NB4 (cell line): ENCODE measurements at regions not wholly inside any gene's neighbourhood (a gene's known extent, or its start where the extent isn't known, plus 50 kb on each side); places are given as distances from the start of the nearest gene placed in this dataset.
"Not testable (repeated sequence)": the region's sequence is repeated elsewhere in the genome, so short reads cannot be mapped to it uniquely, and the experiment has no call there.

ENCODE experiments used
- DNase-seq: peaks from one replicate; pipeline ENCODE4 v3.0.0; 2010; ENCODE audit warnings: low read depth
- H3K4me3 ChIP-seq: one replicate; pipeline ENCODE4 v1.5.1; 2011; ENCODE audit warnings: mild to moderate bottlenecking, low read depth, low read length, moderate library complexity
- CTCF ChIP-seq: IDR thresholded peaks from one replicate; pipeline ENCODE4 v1.5.1; 2012; ENCODE audit warnings: low read depth, low read length
- MAX ChIP-seq: IDR thresholded peaks from 2 replicates; pipeline ENCODE4 v1.6.1; 2011; ENCODE audit warnings: low read depth, low read length
- MYC ChIP-seq: IDR thresholded peaks from 2 replicates; pipeline ENCODE4 v1.6.1; 2011; ENCODE audit warnings: low read depth, low read length
- POLR2A ChIP-seq: IDR thresholded peaks from 2 replicates; pipeline ENCODE4 v1.6.1; 2011; ENCODE audit warnings: mild to moderate bottlenecking; ENCODE audit not compliant: insufficient read length; ENCODE audit errors: extremely low read depth

DNA sequence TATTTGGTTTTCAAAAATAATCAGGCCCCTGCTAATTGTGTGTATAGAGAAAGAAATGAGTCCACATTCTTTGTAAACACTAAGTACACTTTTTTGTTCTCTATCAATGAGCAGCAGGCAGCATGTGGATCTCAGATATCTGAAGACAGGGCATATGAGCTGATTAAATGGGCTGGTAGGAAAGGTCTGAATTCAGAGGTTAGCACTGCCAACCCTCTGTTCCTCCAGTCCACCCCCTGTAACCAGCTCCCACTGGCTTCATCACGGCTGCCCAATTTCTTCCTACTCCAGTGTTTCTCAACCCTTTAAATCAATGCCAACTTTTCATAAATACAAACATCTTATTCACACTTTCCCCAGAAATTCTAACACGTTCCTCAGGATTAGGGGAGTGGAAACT is 128.5 kb downstream of the TPBG start:
- TF ChIP-seq CTCF = no peak
- TF ChIP-seq POLR2A = no peak
- no peak for TF ChIP-seq MYC
- no peak for TF ChIP-seq MAX
- no peak for DNase-seq
- no peak overlapping the region for H3K4me3 ChIP-seq

DNA sequence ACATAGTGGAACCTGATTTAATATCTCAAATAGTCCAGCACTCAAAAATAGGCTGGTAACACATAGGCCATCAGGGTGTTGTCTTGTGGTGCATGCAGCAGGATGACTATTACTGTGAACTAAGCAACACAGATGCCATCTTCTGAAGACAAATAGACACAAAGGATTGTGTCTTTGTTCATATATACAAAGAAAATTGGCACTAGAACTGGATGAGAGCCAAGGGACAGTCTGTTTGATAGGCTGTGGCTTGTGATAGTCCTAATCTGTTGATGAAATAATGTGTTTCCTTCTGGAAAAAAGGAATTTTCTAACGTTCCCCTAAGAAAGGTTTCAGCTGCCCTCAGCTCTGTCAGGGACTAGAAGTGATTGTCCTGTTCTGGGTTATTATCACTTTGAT is 129.8 kb downstream of the TPBG start:
- no peak for TF ChIP-seq MAX
- no peak for TF ChIP-seq POLR2A
- TF ChIP-seq MYC = no peak
- H3K4me3 ChIP-seq = no peak overlapping the region
- DNase-seq = no peak

- H3K4me3 ChIP-seq = no peak overlapping the region
- no peak for DNase-seq
- TF ChIP-seq CTCF (no peak), POLR2A (no peak)
Observed at GRCh38 chr6:82494367-82494766, 130.8 kb downstream of the TPBG start.

DNA sequence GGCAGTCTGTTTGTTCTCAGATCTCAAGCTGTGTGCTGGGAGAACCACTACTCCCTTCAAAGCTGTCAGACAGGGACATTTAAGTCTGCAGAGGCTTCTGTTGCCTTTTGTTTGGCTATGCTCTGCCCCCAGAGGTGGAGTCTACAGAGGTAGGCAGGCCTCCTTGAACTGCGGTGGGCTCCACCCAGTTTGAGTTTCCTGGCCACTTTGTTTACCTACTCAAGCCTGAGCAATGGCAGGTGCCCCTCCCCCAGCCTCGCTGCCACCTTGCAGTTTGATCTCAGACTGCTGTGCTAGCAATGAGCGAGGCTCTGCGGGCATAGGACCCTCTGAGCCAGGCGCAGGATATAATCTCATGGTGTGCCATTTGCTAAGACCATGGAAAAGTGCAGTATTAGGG is 138.3 kb downstream of the TPBG start:
- not testable (repeated sequence) for H3K4me3 ChIP-seq, DNase-seq

DNA sequence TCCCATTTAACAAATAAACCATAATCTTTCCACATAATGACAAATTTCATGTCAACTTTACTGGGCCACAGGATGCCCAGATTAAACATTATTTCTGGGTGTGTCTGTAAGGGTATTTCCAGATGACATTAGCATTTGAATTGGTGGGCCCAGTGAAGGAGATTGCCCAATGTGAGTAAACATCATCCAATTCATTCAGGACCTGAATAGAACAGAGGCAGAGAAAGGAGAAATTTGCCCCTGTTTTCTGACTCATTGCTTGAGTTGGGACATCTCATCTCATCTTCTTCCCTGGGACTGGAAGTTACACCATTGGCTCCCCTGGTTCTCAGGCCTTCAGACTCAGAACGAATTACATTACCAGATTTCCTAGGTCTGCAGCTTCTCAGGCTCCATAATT is 142.9 kb downstream of the TPBG start:
- DNase-seq = no peak
- H3K4me3 ChIP-seq = no peak overlapping the region
- TF ChIP-seq CTCF (no peak), MAX (no peak), POLR2A (no peak), MYC (no peak)

- TF ChIP-seq MYC (no peak), CTCF (no peak), MAX (no peak), POLR2A (no peak)
- H3K4me3 ChIP-seq = no peak overlapping the region
- peak; percentile 38 for DNase-seq
Observed at GRCh38 chr6:82507112-82507511, 143.5 kb downstream of the TPBG start.

GRCh38 chr6:82511546-82511945 is 147.9 kb downstream of the TPBG start:
- TF ChIP-seq MYC (no peak), POLR2A (no peak), MAX (no peak), CTCF (no peak)
- DNase-seq = no peak
- no peak overlapping the region for H3K4me3 ChIP-seq

DNA sequence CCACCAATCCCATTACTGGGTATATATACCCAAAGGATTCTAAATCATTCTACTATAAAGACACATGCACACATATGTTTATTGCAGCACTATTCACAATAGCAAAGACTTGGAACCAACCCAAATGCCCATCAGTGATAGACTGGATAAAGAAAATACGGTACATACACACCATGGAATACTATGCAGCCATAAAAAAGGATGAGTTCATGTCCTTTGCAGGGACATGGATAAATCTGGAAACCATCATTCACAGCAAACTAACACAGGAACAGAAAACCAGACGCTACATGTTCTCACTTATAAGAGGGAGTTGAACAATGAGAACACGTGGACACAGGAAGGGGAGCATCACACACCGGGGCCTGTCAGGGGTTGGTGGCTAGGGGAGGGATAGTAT is 154.3 kb downstream of the TPBG start:
- DNase-seq, H3K4me3 ChIP-seq: not testable (repeated sequence)
